ENCODE measurements at regions not wholly inside any gene's neighbourhood (a gene's known extent, or its start where the extent isn't known, plus 50 kb on each side); places are given as distances from the start of the nearest gene placed in this dataset.

- no peak for DNase-seq (ENCODE audit: low read depth in 2 of 2)
Observed at GRCh38 chr6:82645536-82646230, 282.1 kb downstream of the TPBG start.

DNA sequence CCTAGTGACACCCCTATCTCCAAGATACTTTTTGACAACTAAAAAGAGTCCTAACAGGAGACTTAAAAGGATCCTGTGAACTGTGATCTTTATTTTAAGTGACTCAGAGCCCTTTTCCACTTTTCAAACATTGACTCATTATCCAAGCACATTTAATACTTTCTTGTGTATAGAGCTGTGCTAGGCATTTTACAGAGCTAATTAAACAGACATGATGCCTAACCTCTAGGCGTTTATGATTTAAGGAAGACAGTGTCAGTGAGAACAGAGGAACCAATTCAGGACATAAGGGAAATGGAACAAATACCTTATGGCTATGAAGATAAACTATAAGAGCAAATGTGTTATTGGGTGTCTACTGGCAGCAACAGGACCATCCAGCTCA is 282.6 kb downstream of the TPBG start:
- no peak for DNase-seq (ENCODE audit: low read depth in 2 of 2)

GRCh38 chr6:82651845-82652335 is 288.3 kb downstream of the TPBG start:
- DNase-seq (ENCODE audit: low read depth in 2 of 2), result no peak

DNA sequence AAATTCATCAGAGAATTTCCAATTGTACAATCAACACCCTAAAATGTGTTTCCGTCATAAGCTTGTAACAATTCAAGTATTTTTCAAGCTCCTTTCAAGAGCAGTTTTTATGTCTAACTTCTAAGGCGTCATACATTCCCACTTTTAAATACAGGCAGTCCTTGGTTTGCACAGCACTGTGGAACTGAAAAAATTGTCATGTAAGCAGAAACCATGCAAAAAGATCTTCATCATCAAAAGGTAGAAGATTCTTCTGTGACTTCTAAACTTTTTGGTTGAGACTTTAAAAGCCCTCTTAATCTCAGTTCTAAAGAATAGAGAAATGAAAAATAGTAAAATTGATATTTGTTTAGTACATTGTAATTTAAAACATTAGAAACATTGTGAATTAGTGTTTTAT is 315.6 kb downstream of the TPBG start:
- DNase-seq (ENCODE audit: low read depth in 2 of 2), result no peak

- no peak for DNase-seq (ENCODE audit: low read depth in 2 of 2)
Observed at GRCh38 chr6:82680192-82680591, 316.6 kb downstream of the TPBG start.

DNA sequence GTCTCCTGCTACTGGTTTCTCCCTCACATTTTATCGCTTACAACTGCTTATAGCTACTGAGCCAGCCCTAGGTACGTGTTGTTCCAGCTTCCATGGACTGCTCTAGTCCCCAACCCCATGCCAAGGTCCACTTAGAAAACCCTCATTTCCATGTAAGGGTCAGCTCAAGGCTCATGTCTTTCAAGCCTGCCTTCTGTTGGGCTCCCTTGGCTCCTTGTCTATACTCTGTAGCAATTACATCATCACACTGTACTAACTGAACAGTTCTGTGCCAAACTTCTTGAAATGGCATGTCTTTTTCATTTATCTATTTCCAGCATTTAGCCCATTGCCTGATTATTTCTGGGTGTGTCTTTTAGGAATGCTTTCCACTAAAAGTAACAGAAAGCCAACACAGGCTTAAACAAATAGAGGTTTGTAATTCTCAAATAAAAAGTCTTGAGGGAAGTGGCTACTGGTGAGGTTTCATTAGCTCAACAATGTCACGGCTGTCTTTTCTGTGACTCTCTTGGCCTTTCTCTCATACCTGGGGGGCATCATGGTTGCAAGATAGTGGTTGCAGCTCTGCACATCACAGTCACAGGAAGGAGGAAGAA is 317.6 kb downstream of the TPBG start:
- DNase-seq (ENCODE audit: low read depth in 2 of 2), result no peak

DNA sequence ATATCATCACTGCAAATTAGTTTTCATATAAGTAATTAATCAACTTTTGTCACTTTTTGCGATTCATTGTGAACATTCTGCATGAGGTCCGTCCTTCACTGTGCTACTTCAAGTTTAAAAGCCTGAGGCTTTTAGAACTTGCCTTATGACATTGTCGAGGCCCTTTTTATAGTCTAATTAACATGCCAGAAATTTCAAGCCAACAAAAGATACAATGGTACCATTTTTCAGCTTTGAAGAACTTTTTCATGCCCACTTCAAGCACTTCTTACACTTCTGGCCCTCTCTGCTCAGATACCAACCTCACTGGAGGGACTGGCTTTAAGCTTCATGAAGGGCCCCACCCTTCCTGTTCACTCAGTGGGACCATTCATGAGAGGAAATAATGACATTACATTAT is 323.1 kb downstream of the TPBG start:
- no peak for DNase-seq (ENCODE audit: low read depth in 2 of 2)

- no peak for DNase-seq (ENCODE audit: low read depth in 2 of 2)
Observed at GRCh38 chr6:82687855-82688254, 324.2 kb downstream of the TPBG start.

DNA sequence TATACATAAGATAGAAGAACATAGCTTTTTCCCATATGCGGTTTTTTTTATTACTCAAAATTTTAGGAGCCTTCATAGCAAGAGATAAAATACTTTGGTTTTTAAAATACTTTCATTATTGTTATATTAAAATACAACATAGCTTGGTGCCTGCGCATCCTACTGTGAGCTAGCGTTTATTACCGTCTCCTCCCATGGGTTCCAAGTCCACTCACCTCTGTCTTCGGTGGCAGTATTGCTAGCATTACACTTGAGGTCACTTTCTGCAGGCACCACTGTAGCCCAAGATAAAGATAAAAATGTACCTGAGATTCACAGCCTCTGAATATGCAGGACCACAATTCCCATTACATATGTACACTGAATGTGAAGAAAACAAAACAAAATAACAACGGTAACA is 326.7 kb downstream of the TPBG start:
- no peak for DNase-seq (ENCODE audit: low read depth in 2 of 2)

GRCh38 chr6:82691997-82692396 is 328.4 kb downstream of the TPBG start:
- no peak for DNase-seq (ENCODE audit: low read depth in 2 of 2)

DNA sequence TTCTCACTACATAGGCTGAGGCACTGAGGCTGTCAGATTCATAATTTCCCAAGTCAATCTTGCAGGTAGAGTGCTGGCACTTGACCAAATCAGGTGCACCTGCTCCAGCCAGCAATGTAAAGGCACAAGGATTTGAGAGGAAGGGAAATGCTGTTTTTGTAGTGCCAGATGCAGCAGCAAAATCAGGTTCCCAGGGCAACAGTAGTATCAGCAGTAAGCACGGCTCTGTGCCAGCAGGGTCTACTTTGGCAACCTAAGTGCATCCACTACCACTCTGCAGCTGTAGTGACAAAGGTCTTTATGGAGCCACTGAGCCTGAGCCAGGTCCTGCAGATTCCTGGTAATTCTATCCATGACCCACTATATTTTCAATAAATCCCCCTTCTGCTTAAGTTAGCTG is 329.5 kb downstream of the TPBG start:
- DNase-seq (ENCODE audit: low read depth in 2 of 2), result no peak

DNA sequence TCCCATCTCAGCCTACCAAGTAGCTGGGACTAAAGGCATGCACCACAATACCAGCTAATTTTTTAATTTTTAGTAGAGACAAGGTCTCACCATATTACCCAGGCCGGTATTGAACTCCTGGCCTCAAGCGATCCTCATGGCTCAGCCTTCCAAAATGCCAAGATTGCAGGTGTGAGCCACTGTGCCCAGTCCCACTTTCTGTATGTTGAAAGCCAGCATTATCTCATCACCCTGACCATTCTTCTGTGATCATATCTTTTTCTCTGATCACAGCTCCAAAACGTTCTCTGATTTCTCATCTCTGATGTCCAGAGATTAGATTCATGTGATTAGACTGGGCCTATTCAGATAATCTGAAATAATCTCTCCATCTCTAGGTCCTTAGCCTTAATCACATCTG is 337.7 kb downstream of the TPBG start:
- no peak for DNase-seq (ENCODE audit: low read depth in 2 of 2)

DNA sequence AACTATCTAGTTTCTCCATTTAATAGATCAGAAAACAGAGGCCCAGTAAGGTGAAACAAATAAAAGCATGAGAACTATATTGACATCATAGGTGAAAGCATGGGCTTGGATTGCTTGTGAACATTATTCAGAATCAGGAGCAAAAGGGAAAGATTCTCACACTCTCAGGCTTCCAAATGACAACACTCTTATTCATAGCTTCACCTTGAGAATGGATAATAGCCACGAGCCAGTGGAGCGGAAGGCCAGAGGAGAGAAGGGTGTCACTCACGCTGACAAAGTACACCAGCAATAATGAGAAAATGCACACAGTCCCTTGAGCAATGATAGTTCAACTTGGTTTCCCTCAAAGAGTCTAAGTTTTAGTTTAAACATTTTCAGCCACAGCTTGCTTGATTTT is 339.0 kb downstream of the TPBG start:
- DNase-seq (ENCODE audit: low read depth in 2 of 2), result no peak

GRCh38 chr6:82703230-82703629 is 339.6 kb downstream of the TPBG start:
- no peak for DNase-seq (ENCODE audit: low read depth in 2 of 2)

DNA sequence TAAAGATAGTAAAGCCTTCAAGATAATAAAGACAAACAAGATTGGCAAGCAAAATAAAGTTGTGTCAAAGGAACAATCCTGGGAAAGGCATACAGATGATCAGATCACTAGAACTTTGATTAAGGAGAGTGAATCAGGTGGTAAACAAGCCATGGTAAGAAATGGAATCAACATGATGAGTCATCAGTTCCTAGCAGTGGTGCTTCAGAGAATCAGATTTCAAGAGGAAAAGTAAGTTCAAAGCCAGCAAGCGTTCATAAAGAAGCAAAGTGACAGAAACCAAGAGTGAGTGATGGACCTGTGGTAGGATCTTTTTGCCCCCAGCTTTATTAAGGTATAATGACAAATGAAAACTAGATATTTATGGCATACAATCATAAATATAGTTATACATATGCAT is 340.4 kb downstream of the TPBG start:
- DNase-seq (ENCODE audit: low read depth in 2 of 2), result no peak

DNA sequence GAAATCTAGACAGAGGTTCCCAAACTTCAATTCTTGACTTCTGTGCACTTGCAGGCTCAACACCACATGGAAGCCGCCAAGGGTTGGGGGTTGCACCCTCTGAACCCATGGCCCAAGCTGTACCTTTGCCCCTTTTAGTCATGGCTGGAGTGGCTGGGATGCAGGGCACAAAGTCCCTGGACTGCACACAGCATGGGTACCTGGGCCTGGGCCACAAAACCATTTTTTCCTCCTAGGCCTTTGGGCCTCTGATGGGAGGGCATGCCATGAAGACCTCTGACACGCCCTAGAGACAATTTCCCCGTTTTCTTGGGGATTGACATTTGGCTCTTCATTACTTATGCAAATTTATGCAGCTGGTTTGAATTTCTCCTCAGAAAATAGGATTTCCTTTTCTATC is 342.0 kb downstream of the TPBG start:
- no peak for DNase-seq (ENCODE audit: low read depth in 2 of 2)

DNA sequence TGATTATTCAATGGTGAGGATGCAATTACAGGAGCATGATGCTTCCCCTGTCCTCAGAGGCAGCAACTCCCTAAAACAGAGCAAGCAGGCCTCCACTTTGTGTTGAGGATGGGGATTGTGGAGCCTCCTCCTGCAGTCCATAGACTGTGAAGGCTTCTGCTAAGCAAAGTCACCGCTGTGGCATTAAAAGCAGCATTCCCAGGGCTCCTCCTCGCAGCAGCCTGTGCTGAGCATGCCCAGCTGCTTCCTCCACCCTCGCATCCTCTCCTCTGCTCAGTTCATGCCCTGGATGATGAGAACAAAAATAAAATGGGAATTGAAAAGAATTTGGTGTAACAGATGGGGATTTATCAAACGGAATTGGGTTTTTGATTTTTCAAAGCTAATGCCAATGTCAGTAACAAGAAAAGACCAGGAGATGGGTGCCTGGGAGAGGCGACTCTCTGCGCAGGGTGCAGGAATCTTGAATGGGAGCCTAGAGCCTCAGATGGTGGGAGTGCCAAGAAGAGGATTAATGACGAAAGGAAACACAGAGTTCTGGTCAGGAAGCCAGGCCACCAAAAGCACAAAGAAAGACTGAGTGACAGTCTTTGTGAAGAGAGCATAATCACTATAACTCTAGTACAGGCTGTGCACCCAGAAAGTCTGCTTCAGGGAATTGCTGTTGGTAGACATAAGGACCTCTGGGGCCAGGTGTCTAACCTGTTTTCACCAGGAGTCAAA is 347.6 kb downstream of the TPBG start:
- DNase-seq (ENCODE audit: low read depth in 2 of 2), result no peak

DNA sequence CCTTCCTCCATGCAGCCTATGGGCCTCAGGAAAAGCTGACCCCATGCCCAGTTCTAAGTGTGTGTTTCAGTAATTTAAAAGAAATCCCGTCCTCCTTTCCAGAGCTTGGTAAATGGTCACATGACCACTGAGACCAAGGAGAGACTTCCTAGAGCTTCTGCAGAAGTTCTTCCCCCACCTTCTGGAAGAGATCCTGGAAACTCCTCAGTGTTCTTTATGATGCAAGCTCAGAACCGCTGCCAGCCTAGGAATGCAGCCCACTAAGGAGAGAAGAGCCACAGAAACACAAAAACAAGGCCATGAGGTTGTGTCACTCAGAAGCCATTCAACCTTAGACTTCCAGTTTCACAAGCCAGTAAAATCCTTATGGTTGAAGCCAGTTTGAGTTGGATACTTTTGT is 348.4 kb downstream of the TPBG start:
- no peak for DNase-seq (ENCODE audit: low read depth in 2 of 2)

DNA sequence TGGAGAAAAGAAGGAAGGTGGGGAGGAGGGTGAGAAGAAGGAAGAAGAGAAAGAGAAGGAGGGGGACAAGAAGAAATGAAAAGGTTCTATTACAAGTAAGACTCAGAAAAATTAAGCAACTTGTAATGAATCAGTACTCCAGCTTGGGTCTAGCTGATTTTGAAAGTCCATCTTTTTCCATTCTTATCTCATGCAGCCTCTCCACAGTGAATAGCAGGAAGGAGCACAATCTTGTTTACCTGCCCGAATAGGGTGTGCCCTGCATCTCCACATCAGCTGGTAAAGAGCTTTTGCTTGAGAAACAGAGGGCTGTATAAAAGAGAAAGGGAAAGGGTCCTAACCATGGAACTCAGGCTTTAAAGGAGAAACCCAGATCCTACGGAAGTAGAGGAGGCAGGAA is 348.8 kb downstream of the TPBG start:
- DNase-seq (ENCODE audit: low read depth in 2 of 2), result no peak

- DNase-seq (ENCODE audit: low read depth in 2 of 2), result no peak
Observed at GRCh38 chr6:82712826-82713225, 349.2 kb downstream of the TPBG start.

DNA sequence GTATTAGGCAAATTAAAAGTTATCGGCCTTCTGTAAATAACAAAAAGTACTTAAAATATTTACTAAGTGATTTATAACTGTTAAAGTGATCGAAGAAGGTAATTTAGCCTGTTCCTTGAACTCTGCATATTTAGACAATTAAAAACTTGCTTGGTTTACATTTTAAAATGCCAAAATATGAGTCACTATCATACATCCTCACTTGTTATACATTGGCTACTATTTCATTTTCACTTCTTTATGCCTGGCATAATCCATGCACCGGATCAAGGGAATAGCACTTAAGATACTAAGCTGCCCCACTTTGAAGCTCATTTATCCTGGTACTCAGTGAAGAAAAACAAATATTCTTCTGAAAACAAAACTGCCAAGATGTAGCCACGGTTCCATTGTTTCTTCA is 344.6 kb downstream of the UBE3D start:
- no peak for DNase-seq (ENCODE audit: low read depth in 2 of 2)

GRCh38 chr6:82735790-82736189 is 329.9 kb downstream of the UBE3D start:
- DNase-seq (ENCODE audit: low read depth in 2 of 2), result no peak

DNA sequence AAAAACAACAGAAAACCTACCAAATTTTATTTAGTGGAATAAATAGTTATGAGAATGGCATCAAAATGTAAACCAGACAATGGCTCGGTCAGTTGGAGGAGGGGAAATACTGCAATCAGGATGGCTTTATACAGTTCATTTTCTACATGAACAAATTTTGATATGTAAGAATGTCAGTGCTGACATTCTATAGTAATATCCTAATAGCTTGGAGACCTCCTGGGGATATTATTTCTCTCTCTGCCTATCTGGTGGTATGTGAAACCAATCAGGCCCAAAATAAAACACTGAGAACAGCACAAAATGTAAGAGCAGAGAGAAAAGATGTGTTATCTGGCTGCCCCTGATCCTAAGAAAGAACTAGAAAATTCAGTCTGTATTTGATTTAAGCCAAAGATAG is 327.7 kb downstream of the UBE3D start:
- no peak for DNase-seq (ENCODE audit: low read depth in 2 of 2)

Data from dermis microvascular lymphatic vessel endothelial cell (primary cell).